HG03135 (cell line): ENCODE measurements at regions not wholly inside any gene's neighbourhood (a gene's known extent, or its start where the extent isn't known, plus 50 kb on each side); places are given as distances from the start of the nearest gene placed in this dataset.
"Not testable (repeated sequence)": the region's sequence is repeated elsewhere in the genome, so short reads cannot be mapped to it uniquely, and the experiment has no call there.

Experiments
- ATAC-seq: cut with Tn5 transposase; IDR thresholded peaks from one replicate; pipeline ENCODE4 v1.9.1; 2021; ENCODE audit warnings: mild to moderate bottlenecking, moderate library complexity; ENCODE audit not compliant: unreplicated experiment

GRCh38 chr14:98897605-98898309 is 374.2 kb downstream of the BCL11B start:
- no peak for ATAC-seq

- no peak for ATAC-seq
Measured at GRCh38 chr14:98899441-98899840, 372.6 kb downstream of the BCL11B start.

DNA sequence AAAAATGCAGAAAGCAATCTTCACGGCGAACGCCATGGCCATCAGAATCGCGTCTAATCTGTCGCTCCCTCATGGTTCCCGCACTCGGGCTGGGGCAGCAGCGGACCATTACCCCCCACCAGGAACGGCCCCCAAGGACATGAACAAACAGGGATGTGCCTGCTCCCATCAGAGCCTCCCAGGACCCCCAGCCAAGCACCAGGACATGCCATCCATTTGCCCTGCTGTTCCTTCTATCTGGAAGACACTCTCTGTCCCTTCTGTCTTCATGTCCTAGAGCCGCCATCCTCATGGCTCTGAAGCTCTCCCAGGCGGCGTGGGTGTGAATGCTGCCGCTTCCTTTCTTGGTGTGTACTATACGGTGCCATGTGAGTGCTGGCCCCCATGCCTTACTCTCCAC is 371.8 kb downstream of the BCL11B start:
- no peak for ATAC-seq

DNA sequence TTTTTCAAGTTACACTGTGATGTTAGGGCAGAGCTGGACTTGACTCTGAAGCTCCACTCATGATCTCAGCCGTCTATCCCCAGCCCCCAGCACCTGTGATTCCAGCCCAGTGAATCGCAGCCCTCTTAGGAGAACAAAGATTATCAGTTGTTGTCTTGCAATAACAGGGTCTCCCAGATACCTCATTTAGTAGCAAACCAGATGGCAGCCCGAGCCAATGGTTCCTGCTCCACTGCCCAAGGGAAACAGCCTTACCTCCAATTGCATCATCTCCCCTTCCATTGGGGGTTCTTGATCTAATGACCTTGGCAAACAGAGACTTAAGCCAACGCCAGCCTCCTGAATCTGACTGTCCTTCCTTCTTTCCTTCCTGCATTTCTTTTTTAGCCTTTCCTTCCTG is 371.2 kb downstream of the BCL11B start:
- ATAC-seq: no peak

- ATAC-seq: no peak
Measured at GRCh38 chr14:98901511-98902205, 370.3 kb downstream of the BCL11B start.

DNA sequence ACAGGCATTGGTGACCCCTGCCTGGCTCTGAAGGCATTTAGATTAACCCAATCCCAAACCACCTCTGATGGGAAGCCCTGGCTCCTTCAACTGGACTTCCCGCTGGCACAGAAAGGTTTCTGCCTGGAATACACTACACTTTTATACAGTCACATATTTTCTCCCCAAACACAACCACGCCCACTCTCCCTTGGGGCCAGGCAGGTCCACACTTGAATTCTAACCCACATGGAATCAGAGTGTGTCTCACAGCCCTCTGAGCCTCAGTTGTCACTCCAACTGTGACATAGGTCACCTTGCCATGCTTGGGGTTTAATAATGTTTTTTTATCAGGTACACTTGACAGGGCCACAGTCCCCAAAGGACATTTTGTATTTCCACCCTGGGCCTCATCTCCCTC is 368.6 kb downstream of the BCL11B start:
- no peak for ATAC-seq

GRCh38 chr14:98904677-98905076 is 367.3 kb downstream of the BCL11B start:
- ATAC-seq: no peak

GRCh38 chr14:98906123-98906995 is 365.6 kb downstream of the BCL11B start:
- no peak for ATAC-seq

- ATAC-seq: no peak
Measured at GRCh38 chr14:98907271-98907670, 364.7 kb downstream of the BCL11B start.

DNA sequence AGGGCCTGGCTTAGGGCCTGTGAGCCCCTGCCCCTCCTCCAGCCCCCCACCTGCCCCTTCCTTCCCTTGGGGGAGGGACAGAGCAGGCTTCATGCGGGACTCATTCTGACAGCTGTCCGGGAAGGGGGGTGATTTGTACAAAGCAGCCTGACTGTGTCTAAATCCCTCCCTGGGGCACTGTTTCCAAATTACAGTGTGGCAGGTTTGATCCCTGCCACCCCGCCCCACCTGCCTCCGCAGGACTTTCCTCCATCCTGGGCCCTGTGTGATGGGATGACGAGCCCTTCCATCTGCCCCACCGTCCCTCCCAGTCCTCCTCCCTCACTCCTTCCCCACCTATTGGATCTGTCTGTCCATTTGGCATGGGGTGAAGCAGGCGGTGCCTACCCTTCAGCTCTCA is 363.9 kb downstream of the BCL11B start:
- ATAC-seq: no peak

GRCh38 chr14:98909251-98909944 is 362.6 kb downstream of the BCL11B start:
- ATAC-seq: no peak

- no peak for ATAC-seq
Measured at GRCh38 chr14:98910061-98910460, 361.9 kb downstream of the BCL11B start.

GRCh38 chr14:98912655-98913054 is 359.3 kb downstream of the BCL11B start:
- no peak for ATAC-seq

- no peak for ATAC-seq
Measured at GRCh38 chr14:98913967-98914650, 357.9 kb downstream of the BCL11B start.

GRCh38 chr14:98914942-98915341 is 357.1 kb downstream of the BCL11B start:
- no peak for ATAC-seq

DNA sequence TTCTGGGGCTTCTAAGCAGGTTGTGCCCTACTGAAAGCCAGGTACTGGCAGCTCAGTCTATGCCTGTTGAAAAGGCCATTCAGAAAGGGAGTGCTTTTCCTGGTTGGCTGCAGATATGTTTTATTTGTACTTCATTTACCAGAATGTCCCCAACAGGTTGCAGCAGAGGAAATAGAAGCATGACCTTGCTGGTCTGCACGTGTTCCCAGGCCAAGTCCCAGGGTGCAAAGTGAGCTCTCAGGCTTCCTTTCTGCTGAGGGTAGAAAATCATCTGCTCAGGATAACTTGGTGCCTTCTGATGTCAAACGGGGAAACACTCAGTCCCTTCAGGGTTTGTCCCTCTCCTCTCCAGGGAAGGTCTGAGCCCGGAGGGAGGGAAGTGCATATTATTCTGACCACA is 356.4 kb downstream of the BCL11B start:
- ATAC-seq: no peak

DNA sequence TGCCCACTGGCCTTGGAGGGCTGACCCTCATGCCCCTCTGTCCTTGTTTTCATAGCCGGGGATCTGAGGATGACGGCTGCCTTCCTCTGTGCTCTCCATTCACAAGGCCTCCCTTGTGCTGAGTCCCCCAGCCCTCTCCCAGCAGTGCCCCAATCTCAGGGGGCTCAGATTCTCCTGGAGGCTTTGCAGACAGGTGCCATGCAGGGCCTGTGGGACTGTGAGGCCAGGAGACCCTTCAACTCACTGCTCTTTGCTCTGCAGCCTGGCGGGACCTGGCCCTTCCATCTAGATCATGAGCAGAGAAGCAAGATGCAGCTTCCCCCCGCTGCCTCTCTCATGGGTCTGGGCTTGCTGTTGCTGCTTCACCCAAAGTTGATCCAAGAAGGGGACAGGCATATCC is 356.0 kb downstream of the BCL11B start:
- ATAC-seq: no peak

GRCh38 chr14:98916476-98916875 is 355.5 kb downstream of the BCL11B start:
- no peak for ATAC-seq

- ATAC-seq: no peak
Measured at GRCh38 chr14:98919434-98919833, 352.6 kb downstream of the BCL11B start.

DNA sequence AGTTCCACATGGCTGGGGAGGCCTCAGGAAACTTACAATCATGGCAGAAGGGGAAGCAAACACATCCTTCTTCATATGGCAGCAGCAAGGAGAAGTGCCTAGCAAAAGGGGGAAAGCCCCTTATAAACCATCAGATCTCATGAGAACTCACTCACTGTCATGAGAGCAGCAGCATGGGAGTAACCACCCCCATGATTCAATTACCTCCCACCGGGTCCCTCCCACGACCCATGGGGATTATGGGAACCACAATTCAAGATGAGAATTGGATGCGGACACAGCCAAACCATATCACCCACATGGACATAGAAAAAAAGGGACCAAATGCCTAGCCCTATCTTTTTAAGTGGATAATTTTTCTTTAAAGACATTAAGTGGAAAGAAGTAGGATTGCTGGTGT is 350.7 kb downstream of the BCL11B start:
- ATAC-seq: not testable (repeated sequence)
